HG03064 (cell line): ENCODE measurements at regions not wholly inside any gene's neighbourhood (a gene's known extent, or its start where the extent isn't known, plus 50 kb on each side); places are given as distances from the start of the nearest gene placed in this dataset.

Source experiments
- ATAC-seq: cut with Tn5 transposase; IDR thresholded peaks from one replicate; pipeline ENCODE4 v1.9.1; 2021; ENCODE audit warnings: low read depth; ENCODE audit not compliant: unreplicated experiment

DNA sequence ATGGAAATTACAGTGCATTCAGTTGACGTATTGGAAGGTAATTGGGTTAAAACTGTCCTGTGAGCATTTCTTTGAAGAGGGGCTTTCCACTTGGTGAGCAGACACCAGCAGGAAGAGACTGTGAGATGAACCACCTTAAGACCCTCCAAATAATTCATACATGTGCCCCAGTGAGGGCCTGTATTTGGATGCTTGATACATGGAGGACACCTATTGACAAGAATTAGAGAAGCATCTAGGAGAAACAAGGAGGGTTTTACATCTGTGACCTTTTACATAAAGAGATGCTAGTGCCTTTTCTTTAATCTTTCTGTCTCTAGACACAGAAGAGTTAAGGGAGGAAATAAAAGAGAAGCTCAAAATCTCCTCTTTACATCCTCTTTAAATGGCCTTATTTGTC lies 1115.3 kb upstream of the IGFBP7 start:
- no peak for ATAC-seq

- ATAC-seq = no peak
Measured at GRCh38 chr4:58219179-58219578, 1109.0 kb upstream of the IGFBP7 start.

GRCh38 chr4:58216461-58216860 lies 1106.3 kb upstream of the IGFBP7 start:
- ATAC-seq = no peak

DNA sequence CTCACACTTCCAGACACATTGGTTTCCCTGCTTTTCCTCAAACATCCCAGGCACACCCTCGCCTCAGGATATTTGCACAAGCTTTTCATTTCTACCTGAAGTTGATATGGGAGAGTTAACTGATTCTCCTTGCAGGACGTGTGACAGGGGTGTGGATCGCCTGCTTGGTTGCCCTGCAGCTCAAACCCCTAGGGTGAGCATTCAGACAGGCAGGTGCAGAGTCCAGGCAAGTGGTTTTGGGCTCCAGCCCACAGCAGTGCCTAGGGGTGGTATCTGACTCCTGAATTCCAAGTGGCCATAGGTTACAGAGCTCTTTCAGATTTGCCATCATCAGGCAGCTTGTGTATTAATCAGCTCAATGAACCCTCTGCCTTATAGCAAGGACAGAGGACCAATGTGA lies 1104.2 kb upstream of the IGFBP7 start:
- no peak for ATAC-seq

- ATAC-seq = no peak
Measured at GRCh38 chr4:58209551-58209950, 1099.4 kb upstream of the IGFBP7 start.

DNA sequence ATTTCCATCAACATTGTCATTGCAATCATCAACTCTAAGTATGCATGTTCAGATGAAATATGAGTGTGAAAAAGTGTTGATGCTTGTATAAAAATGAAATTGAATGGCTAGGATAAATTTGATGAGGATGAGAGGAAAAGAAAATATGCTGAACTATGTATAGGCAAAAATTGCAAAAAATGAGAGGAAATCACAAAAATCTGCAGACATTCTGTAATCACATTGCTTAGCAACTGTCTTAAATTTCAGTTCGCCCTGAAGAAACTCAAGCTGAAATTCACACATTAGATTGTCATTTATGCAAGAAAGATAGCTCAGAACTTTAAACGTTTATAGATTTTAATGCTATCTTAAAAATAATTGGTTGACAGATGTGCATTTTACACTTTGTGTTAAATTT lies 1098.8 kb upstream of the IGFBP7 start:
- ATAC-seq = no peak

- ATAC-seq = no peak
Measured at GRCh38 chr4:58205446-58206235, 1095.5 kb upstream of the IGFBP7 start.

DNA sequence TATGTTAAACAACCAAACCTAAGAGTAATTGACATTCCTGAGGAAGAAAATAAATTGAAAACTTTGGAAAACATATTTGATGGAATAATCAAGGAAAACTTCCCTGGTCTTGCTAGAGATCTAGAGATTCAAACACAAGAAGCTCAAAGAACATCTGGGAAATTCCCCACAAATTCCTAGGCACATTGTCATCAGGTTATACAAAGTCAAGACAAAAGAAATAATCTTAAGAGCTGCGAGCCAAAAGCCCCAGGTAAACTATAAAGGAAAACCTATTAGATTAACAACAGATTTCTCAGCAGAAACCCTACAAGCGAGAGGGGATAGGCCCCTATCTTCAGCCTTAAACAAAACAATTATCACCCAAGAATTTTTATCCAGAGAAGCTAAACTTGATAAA lies 1082.0 kb upstream of the IGFBP7 start:
- ATAC-seq = no peak

GRCh38 chr4:58191109-58191508 lies 1080.9 kb upstream of the IGFBP7 start:
- no peak for ATAC-seq

DNA sequence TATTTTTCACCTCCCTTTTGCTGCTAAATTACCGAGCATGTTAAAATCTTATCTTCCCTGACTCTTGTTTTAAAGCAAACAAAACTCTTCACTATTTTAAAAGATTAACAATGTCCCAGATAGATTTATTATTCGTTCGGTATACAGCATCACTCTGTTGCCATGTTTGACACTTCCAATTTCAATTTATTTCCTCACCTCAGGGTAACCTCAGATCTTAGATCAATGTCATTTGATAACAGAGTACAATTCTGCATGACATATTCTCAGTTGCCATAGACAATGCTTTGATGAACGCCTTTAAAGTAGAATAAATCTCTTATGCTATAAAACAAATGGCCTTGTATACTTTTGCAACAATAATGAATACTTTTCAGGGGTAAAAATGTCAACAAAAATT lies 1078.1 kb upstream of the IGFBP7 start:
- no peak for ATAC-seq

DNA sequence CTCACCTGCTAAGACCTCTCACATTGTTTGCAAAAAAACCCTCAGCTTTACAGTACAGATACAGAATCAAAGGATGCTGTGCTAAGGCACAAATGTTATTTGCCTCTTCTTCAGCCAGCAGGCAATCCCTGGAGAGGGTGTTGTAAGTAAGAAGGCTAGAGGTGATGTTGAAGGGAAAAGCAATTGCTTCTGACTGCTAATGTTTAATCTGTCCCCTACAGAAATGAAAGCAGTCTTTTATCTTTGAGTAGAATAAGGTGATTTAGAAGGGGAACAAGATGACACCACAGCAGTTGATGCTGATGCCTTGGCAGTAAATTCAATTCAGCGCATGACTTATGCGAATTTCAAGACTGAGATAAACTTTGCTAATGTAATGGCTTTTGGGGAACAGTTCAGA lies 1064.8 kb upstream of the IGFBP7 start:
- ATAC-seq = no peak

DNA sequence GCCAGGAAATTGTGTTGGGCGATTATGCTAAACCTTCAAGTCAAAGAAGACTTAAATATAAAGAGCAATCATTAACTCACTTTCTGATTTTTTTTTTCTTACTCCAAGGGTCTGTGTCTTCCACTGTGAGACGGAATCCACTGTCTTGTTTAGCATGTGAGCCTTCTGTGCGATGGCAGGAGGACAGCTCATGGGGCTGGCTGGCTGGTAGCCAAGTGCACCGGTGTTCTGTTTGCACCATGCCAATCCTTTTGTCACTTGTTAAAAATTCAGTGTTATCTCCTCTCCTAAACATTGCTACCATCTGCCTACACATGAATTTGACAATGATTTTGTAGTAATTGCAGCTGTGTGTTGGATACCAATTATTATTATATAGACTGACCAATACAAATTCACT lies 1056.3 kb upstream of the IGFBP7 start:
- ATAC-seq = no peak

GRCh38 chr4:58163156-58163555 lies 1053.0 kb upstream of the IGFBP7 start:
- no peak for ATAC-seq

- no peak for ATAC-seq
Measured at GRCh38 chr4:58149404-58150085, 1039.4 kb upstream of the IGFBP7 start.

DNA sequence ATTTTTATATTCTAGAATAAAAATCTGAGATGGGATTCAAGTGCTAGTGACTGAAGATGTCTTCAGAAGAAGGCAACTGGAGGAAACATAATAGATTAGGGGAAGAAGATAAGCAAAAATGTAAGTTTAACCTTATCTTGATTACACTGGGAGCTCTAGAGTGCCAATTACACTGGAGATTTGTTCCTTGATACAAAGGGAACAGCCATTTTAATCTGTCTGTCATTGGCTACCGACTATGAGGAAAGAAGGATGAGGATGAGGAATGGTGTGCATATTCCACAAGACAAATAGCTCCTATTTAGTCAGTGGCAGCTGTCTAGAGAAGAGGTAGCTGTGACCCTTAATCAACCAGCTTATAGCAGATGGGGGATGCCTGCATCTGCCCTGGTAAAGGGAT lies 1034.5 kb upstream of the IGFBP7 start:
- no peak for ATAC-seq

DNA sequence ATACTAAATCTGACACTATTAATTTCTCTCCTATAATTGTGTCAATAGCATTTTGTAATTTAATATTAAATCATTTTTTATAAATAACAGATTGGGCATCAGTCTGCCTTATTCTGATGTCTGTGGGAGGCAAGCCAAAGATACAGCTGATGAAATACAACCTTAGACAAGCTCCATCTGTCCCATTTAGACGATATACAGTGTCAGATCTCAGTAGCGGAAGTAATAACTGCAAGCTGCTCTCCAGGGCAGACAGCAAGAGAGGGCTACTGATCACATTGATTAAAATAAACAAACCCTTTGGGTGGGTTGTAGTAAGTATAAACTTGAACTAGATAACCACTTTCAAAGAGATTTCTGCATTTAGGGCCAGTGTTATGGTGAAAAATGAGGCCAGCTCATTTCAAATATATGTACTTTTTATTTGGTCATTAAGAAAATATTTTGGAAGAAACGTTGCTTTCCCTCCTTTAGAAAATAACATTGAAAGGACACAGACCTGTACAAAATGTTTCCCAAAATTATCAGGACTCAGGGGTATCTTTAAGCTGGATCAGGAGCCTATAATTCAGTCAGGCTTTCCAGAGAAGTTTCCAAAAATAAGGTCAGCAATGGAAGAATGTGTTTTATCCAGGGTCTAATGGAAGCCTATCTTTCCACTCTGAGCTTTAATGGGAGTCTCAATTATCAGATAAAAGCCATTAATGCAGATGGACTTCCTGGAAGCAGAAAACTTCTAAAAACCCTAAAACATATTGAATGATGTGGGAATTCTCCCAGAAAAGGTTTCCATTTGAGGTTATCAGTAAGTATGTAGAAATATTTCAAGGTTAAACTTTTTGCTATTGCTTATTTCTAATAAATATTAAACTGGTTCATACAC lies 1028.8 kb upstream of the IGFBP7 start:
- ATAC-seq = no peak

- no peak for ATAC-seq
Measured at GRCh38 chr4:58136604-58137003, 1026.4 kb upstream of the IGFBP7 start.

GRCh38 chr4:58127680-58128079 lies 1017.5 kb upstream of the IGFBP7 start:
- no peak for ATAC-seq

GRCh38 chr4:58119298-58119697 lies 1009.1 kb upstream of the IGFBP7 start:
- ATAC-seq = no peak

- ATAC-seq = no peak
Measured at GRCh38 chr4:58113126-58113525, 1002.9 kb upstream of the IGFBP7 start.

DNA sequence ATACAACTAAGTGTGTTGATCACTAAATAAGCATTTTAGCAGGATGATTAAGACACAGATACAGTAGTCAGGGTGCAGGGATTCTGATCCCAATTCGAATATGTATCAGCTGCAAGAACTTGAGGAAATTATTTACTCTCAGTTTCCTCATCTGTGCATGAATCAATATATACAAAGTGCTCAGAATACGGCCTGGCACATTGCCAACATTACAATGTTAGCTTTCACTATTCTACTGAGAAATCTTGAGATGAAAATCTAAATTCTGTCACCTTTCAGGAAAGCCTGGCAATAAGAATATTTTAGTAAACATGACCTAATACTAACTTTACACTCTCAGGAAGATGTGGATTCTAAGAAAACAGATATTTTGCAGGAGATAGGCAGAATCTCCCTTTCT lies 1001.6 kb upstream of the IGFBP7 start:
- ATAC-seq = no peak
